ENCODE measurements at regions not wholly inside any gene's neighbourhood (a gene's known extent, or its start where the extent isn't known, plus 50 kb on each side); places are given as distances from the start of the nearest gene placed in this dataset.

GRCh38 chr4:111793433-111794091 lies 351.7 kb upstream of the FAM241A start:
- TF ChIP-seq RAD21 (IDR thresholded peaks at IDR 0.05), result no peak
- TF ChIP-seq HNF4G (IDR thresholded peaks at IDR 0.05), result no peak
- no peak for TF ChIP-seq SP1 (IDR thresholded peaks at IDR 0.05)
- no peak for TF ChIP-seq CTCF (IDR thresholded peaks at IDR 0.05; ENCODE audit: low read depth, low read length, missing input control)

Data from liver (tissue), 3 donors.